ENCODE measurements at regions not wholly inside any gene's neighbourhood (a gene's known extent, or its start where the extent isn't known, plus 50 kb on each side); places are given as distances from the start of the nearest gene placed in this dataset.
"Not testable (repeated sequence)": the region's sequence is repeated elsewhere in the genome, so short reads cannot be mapped to it uniquely, and the experiment has no call there.

DNA sequence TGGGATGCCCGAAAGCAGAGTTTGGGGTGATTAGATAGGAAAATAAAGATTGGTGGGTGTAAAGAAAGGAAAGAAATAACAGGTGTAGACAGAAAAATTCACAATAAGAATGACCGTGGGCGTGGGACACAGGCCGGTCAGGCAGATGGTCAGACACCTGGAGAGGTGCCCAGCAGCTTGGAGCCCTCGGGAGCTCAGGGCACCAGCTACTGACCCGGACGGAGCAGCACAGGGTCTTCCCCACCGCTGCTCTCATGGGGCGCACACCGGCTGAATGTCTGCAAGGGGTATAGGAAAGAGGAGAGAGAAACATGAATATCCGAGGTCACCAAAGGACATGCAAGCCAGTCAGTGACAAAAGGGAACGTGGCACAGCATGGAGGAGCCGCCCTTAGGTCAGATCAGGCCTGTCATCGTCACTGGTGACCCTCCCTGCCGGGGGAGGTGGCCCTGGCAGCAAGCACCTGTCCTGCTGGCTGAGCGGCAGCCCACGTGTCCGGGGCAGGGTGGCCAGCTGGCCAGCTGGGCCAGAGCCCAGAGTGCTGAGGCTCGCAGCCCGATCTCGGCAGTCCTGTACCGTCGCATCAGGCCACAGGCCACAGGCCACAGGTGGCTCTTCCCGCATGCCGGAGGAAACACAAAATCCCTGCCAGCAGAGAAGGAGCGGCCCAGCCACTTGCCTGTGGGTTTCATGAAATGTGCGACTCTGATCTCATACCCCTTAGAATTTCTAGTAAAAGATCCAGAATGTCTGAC, 112.0 kb upstream of the NDUFV2 start:
- no peaks in the 10 kb centered on the region for H3K4me1 ChIP-seq (ENCODE audit: control insufficient read depth in 2 of 2, insufficient read depth in 2 of 2, low read length in 2 of 2)
- no peaks in the 10 kb centered on the region for H3K9me3 ChIP-seq (ENCODE audit: control insufficient read depth in 2 of 2, low read length in 2 of 2)
- H3K27me3 ChIP-seq (ENCODE audit: control insufficient read depth in 2 of 2, insufficient read depth in 2 of 2, low read length in 2 of 2): no peaks in the 10 kb centered on the region
- no peak overlapping the region for H3K9ac ChIP-seq (ENCODE audit: low read depth in 1 of 2, low read length in 2 of 2)
- H3K27ac ChIP-seq (ENCODE audit: low read depth in 2 of 2, low read length in 2 of 2): no peak overlapping the region
- H3K36me3 ChIP-seq (ENCODE audit: control insufficient read depth in 2 of 2, insufficient read depth in 2 of 2, low read length in 2 of 2): no peaks in the 10 kb centered on the region
- no peak overlapping the region for H3K4me3 ChIP-seq (ENCODE audit: low read length in 2 of 2)

- no peaks in the 10 kb centered on the region for H3K27me3 ChIP-seq (ENCODE audit: control insufficient read depth in 2 of 2, insufficient read depth in 2 of 2, low read length in 2 of 2)
- H3K27ac ChIP-seq (ENCODE audit: low read depth in 2 of 2, low read length in 2 of 2): no peak overlapping the region
- H3K36me3 ChIP-seq (ENCODE audit: control insufficient read depth in 2 of 2, insufficient read depth in 2 of 2, low read length in 2 of 2): no peaks in the 10 kb centered on the region
- no peak overlapping the region for H3K9ac ChIP-seq (ENCODE audit: low read depth in 1 of 2, low read length in 2 of 2)
- no peaks in the 10 kb centered on the region for H3K4me1 ChIP-seq (ENCODE audit: control insufficient read depth in 2 of 2, insufficient read depth in 2 of 2, low read length in 2 of 2)
- H3K4me3 ChIP-seq (ENCODE audit: low read length in 2 of 2): no peak overlapping the region
- no peaks in the 10 kb centered on the region for H3K9me3 ChIP-seq (ENCODE audit: control insufficient read depth in 2 of 2, low read length in 2 of 2)
Observed at GRCh38 chr18:8991155-8991554, 111.3 kb upstream of the NDUFV2 start.

- H3K4me3 ChIP-seq (ENCODE audit: low read length in 2 of 2); H3K36me3 ChIP-seq (ENCODE audit: control insufficient read depth in 2 of 2, insufficient read depth in 2 of 2, low read length in 2 of 2); H3K27ac ChIP-seq (ENCODE audit: low read depth in 2 of 2, low read length in 2 of 2); H3K27me3 ChIP-seq (ENCODE audit: control insufficient read depth in 2 of 2, insufficient read depth in 2 of 2, low read length in 2 of 2); H3K9ac ChIP-seq (ENCODE audit: low read depth in 1 of 2, low read length in 2 of 2); H3K9me3 ChIP-seq (ENCODE audit: control insufficient read depth in 2 of 2, low read length in 2 of 2); H3K4me1 ChIP-seq (ENCODE audit: control insufficient read depth in 2 of 2, insufficient read depth in 2 of 2, low read length in 2 of 2): not testable (repeated sequence)
Observed at GRCh38 chr18:8992500-8992899, 110.0 kb upstream of the NDUFV2 start.

DNA sequence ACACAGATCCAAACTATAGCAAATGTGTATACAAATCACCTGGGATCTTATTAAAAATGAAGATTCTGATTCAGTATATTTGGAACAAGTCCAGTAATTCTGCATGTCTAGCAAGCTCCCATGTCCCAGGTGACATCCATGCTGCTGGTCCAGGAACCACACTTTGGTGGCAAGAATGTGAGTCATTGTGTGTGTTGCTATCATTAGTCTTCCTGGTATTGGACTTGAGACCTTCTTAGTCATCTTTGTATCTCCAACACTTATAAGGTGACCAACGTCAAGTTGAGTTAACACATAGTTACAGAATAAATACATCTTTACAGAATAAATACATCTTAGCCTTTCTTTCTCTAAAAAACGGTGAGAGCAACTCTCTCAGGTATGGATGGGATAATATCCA, 107.9 kb upstream of the NDUFV2 start:
- Histone ChIP-seq H3K36me3 (ENCODE audit: control insufficient read depth in 2 of 2, insufficient read depth in 2 of 2, low read length in 2 of 2) (no peaks in the 10 kb centered on the region), H3K4me1 (ENCODE audit: control insufficient read depth in 2 of 2, insufficient read depth in 2 of 2, low read length in 2 of 2) (no peaks in the 10 kb centered on the region), H3K27me3 (ENCODE audit: control insufficient read depth in 2 of 2, insufficient read depth in 2 of 2, low read length in 2 of 2) (no peaks in the 10 kb centered on the region), H3K9me3 (ENCODE audit: control insufficient read depth in 2 of 2, low read length in 2 of 2) (no peaks in the 10 kb centered on the region), H3K4me3 (ENCODE audit: low read length in 2 of 2) (no peak overlapping the region), H3K9ac (ENCODE audit: low read depth in 1 of 2, low read length in 2 of 2) (no peak overlapping the region), H3K27ac (ENCODE audit: low read depth in 2 of 2, low read length in 2 of 2) (no peak overlapping the region)

DNA sequence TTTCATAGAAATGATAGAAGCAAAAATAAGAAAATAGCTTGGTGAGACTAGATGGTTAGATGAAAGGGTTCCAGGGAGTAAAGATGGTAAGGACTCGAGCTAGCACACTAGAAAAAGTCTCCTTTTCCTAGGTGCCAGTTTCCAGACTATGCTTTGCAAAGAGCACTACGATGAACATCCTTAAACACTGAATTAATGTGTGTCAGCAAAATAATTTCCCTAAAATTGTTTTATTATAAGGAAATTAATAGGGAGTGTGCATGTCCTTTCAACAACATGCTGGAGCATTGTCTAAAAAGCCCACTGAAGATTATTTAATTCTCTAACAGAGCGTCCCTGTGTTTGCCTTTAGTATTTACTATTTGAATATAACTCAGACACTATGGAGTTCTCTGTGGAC, 107.4 kb upstream of the NDUFV2 start:
- Histone ChIP-seq H3K9me3 (ENCODE audit: control insufficient read depth in 2 of 2, low read length in 2 of 2) (no peaks in the 10 kb centered on the region), H3K36me3 (ENCODE audit: control insufficient read depth in 2 of 2, insufficient read depth in 2 of 2, low read length in 2 of 2) (no peaks in the 10 kb centered on the region), H3K4me1 (ENCODE audit: control insufficient read depth in 2 of 2, insufficient read depth in 2 of 2, low read length in 2 of 2) (no peaks in the 10 kb centered on the region), H3K27ac (ENCODE audit: low read depth in 2 of 2, low read length in 2 of 2) (no peak overlapping the region), H3K27me3 (ENCODE audit: control insufficient read depth in 2 of 2, insufficient read depth in 2 of 2, low read length in 2 of 2) (no peaks in the 10 kb centered on the region), H3K4me3 (ENCODE audit: low read length in 2 of 2) (no peak overlapping the region), H3K9ac (ENCODE audit: low read depth in 1 of 2, low read length in 2 of 2) (no peak overlapping the region)

DNA sequence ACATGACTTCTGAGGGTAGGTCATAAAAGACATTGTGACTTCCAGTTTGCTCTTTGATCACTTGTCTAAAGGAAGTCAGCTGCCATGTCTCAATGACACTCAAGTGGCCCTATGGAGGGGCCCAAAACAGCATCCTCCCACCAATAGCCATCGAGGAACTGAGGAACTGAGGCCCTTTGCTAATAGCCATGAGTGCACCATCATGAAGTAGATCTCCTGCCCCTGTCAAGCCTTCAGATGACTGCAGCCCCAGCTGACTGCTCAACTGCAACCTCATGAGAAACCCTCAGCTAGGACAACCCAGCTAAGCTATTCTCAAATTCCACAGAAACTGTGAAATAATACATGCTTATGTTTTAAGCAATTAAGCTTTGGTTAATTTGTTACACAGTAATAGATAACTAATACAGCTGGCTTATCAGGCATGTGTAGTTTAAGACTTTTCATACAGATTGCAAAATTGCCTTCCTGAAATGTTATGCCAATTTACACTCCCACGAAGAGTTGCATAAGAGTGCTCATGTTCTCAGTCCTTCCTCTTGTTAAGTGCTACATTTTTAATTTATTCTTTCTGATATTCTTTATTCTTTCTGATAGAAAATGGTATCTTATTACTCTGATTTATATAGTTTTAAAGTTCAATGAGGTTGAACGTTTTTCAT, 105.6 kb upstream of the NDUFV2 start:
- H3K4me3 ChIP-seq (ENCODE audit: low read length in 2 of 2): no peak overlapping the region
- no peaks in the 10 kb centered on the region for H3K36me3 ChIP-seq (ENCODE audit: control insufficient read depth in 2 of 2, insufficient read depth in 2 of 2, low read length in 2 of 2)
- no peak overlapping the region for H3K9ac ChIP-seq (ENCODE audit: low read depth in 1 of 2, low read length in 2 of 2)
- no peaks in the 10 kb centered on the region for H3K4me1 ChIP-seq (ENCODE audit: control insufficient read depth in 2 of 2, insufficient read depth in 2 of 2, low read length in 2 of 2)
- no peak overlapping the region for H3K27ac ChIP-seq (ENCODE audit: low read depth in 2 of 2, low read length in 2 of 2)
- no peaks in the 10 kb centered on the region for H3K27me3 ChIP-seq (ENCODE audit: control insufficient read depth in 2 of 2, insufficient read depth in 2 of 2, low read length in 2 of 2)
- H3K9me3 ChIP-seq (ENCODE audit: control insufficient read depth in 2 of 2, low read length in 2 of 2): no peaks in the 10 kb centered on the region

GRCh38 chr18:8997634-8998033, 104.9 kb upstream of the NDUFV2 start:
- H3K9me3 ChIP-seq (ENCODE audit: control insufficient read depth in 2 of 2, low read length in 2 of 2): no peaks in the 10 kb centered on the region
- no peak overlapping the region for H3K4me3 ChIP-seq (ENCODE audit: low read length in 2 of 2)
- H3K36me3 ChIP-seq (ENCODE audit: control insufficient read depth in 2 of 2, insufficient read depth in 2 of 2, low read length in 2 of 2): no peaks in the 10 kb centered on the region
- no peak overlapping the region for H3K27ac ChIP-seq (ENCODE audit: low read depth in 2 of 2, low read length in 2 of 2)
- no peaks in the 10 kb centered on the region for H3K27me3 ChIP-seq (ENCODE audit: control insufficient read depth in 2 of 2, insufficient read depth in 2 of 2, low read length in 2 of 2)
- H3K9ac ChIP-seq (ENCODE audit: low read depth in 1 of 2, low read length in 2 of 2): no peak overlapping the region
- H3K4me1 ChIP-seq (ENCODE audit: control insufficient read depth in 2 of 2, insufficient read depth in 2 of 2, low read length in 2 of 2): no peaks in the 10 kb centered on the region

DNA sequence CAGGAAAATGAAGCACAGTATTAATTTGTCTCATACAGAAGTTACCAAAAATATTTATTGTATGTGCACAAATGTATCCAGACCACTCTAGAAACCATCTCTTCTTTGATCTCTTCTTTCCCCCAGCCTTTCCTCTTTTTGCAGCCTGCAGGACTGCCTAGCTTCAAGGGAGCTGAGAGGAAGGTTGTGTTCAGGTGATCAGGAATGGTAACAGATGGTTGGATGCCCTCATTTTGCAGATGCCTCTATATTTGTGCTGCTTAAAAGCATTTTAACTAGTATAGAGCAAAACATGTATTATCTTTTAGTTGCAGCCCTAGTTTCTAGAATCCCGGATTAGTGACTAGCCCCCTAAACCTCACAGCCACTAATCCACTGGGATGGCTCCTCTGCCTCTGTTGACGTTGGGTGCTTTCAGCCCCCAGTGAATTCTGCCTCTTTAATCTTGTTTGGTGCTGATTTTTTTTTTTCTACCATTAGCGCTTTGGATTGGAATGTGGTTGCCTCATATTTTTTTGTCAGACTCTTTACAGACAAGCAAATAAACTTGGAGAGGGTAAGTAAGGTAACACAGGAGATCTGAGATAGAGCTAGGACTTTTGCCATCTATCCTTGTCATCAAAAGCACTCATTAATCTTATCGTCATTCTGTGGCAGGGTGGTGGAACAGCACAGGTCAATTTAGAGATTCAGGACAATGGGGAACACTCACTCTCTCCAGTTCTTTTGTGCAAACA, 103.8 kb upstream of the NDUFV2 start:
- Histone ChIP-seq H3K4me1 (ENCODE audit: control insufficient read depth in 2 of 2, insufficient read depth in 2 of 2, low read length in 2 of 2) (no peaks in the 10 kb centered on the region), H3K27me3 (ENCODE audit: control insufficient read depth in 2 of 2, insufficient read depth in 2 of 2, low read length in 2 of 2) (no peaks in the 10 kb centered on the region), H3K27ac (ENCODE audit: low read depth in 2 of 2, low read length in 2 of 2) (no peak overlapping the region), H3K9me3 (ENCODE audit: control insufficient read depth in 2 of 2, low read length in 2 of 2) (no peaks in the 10 kb centered on the region), H3K4me3 (ENCODE audit: low read length in 2 of 2) (no peak overlapping the region), H3K36me3 (ENCODE audit: control insufficient read depth in 2 of 2, insufficient read depth in 2 of 2, low read length in 2 of 2) (no peaks in the 10 kb centered on the region), H3K9ac (ENCODE audit: low read depth in 1 of 2, low read length in 2 of 2) (no peak overlapping the region)

DNA sequence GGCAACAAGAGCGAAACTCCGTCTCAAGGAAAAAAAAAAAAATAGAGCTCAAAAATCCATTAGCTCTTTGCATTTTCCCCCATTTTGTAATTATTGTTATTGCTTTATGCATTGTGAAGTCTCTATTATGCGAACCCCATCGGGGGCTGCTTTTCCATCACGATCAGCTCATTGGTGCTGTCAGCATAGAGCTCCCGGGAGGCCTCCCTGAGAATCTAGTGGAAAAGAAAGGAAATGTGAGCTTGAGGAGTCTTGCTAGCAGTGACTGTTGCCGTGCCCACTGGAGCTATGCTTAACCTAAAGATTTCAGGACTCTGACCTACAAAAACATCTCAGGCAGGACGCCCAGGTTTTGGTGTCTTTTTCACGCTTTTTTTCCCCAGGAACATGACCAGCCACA, 102.6 kb upstream of the NDUFV2 start:
- Histone ChIP-seq H3K27ac (ENCODE audit: low read depth in 2 of 2, low read length in 2 of 2) (no peak overlapping the region), H3K9ac (ENCODE audit: low read depth in 1 of 2, low read length in 2 of 2) (no peak overlapping the region), H3K27me3 (ENCODE audit: control insufficient read depth in 2 of 2, insufficient read depth in 2 of 2, low read length in 2 of 2) (no peaks in the 10 kb centered on the region), H3K36me3 (ENCODE audit: control insufficient read depth in 2 of 2, insufficient read depth in 2 of 2, low read length in 2 of 2) (no peaks in the 10 kb centered on the region), H3K9me3 (ENCODE audit: control insufficient read depth in 2 of 2, low read length in 2 of 2) (no peaks in the 10 kb centered on the region), H3K4me1 (ENCODE audit: control insufficient read depth in 2 of 2, insufficient read depth in 2 of 2, low read length in 2 of 2) (no peaks in the 10 kb centered on the region), H3K4me3 (ENCODE audit: low read length in 2 of 2) (no peak overlapping the region)

GRCh38 chr18:9000733-9001132, 101.8 kb upstream of the NDUFV2 start:
- no peak overlapping the region for H3K9ac ChIP-seq (ENCODE audit: low read depth in 1 of 2, low read length in 2 of 2)
- H3K9me3 ChIP-seq (ENCODE audit: control insufficient read depth in 2 of 2, low read length in 2 of 2): no peaks in the 10 kb centered on the region
- no peaks in the 10 kb centered on the region for H3K27me3 ChIP-seq (ENCODE audit: control insufficient read depth in 2 of 2, insufficient read depth in 2 of 2, low read length in 2 of 2)
- H3K4me1 ChIP-seq (ENCODE audit: control insufficient read depth in 2 of 2, insufficient read depth in 2 of 2, low read length in 2 of 2): no peaks in the 10 kb centered on the region
- no peaks in the 10 kb centered on the region for H3K36me3 ChIP-seq (ENCODE audit: control insufficient read depth in 2 of 2, insufficient read depth in 2 of 2, low read length in 2 of 2)
- no peak overlapping the region for H3K27ac ChIP-seq (ENCODE audit: low read depth in 2 of 2, low read length in 2 of 2)
- H3K4me3 ChIP-seq (ENCODE audit: low read length in 2 of 2): no peak overlapping the region
